ENCODE measurements at regions not wholly inside any gene's neighbourhood (a gene's known extent, or its start where the extent isn't known, plus 50 kb on each side); places are given as distances from the start of the nearest gene placed in this dataset.
"Not testable (repeated sequence)": the region's sequence is repeated elsewhere in the genome, so short reads cannot be mapped to it uniquely, and the experiment has no call there.

GRCh38 chr1:10948463-10948775 is 64.0 kb upstream of the TARDBP start:
- Histone ChIP-seq H3K9me3 (ENCODE audit: low read length) (no peaks in the 10 kb centered on the region), H3K4me1 (ENCODE audit: insufficient read depth, low read length, poor library complexity, severe bottlenecking) (peaks cover 9% of the 10 kb centered on the region), H3K36me3 (ENCODE audit: insufficient read depth, low read length) (no peaks in the 10 kb centered on the region), H3K9me2 (ENCODE audit: insufficient read depth, low read length) (no peaks in the 10 kb centered on the region), H3K79me2 (ENCODE audit: insufficient read depth, low read depth, low read length) (no peaks in the 10 kb centered on the region), H3K4me2 (ENCODE audit: low read length) (no peak overlapping the region), H3K27ac (ENCODE audit: low read depth, low read length, poor library complexity, severe bottlenecking) (no peak overlapping the region), H3K4me3 (ENCODE audit: low read depth, low read length, poor library complexity, severe bottlenecking) (no peak overlapping the region), H2AFZ (ENCODE audit: low read length) (no peak overlapping the region), H4K20me1 (ENCODE audit: insufficient read depth, low read length) (no peaks in the 10 kb centered on the region)
- no peak for DNase-seq (ENCODE audit: low spot score)
- TF ChIP-seq EZH2phosphoT487 (IDR thresholded peaks at IDR 0.05; ENCODE audit: borderline replicate concordance, low read depth, low read length) (no peak), CTCF (conservative IDR thresholded peaks at IDR 0.05; ENCODE audit: low read length) (no peak)
- ChIA-PET POLR2A (interaction anchor here (0.7 kb wide), 1 partner anchor 33 kb away, joined by 3 read pairs; no protein-coding TSS in a partner anchor), CTCF (ENCODE audit: unreplicated experiment) (no interaction called here)
- intact Hi-C loops (cut with micrococcal nuclease; ENCODE audit: unreplicated experiment): no loop called here
- no TSS peak for BruUV-seq (replicated peaks)

DNA sequence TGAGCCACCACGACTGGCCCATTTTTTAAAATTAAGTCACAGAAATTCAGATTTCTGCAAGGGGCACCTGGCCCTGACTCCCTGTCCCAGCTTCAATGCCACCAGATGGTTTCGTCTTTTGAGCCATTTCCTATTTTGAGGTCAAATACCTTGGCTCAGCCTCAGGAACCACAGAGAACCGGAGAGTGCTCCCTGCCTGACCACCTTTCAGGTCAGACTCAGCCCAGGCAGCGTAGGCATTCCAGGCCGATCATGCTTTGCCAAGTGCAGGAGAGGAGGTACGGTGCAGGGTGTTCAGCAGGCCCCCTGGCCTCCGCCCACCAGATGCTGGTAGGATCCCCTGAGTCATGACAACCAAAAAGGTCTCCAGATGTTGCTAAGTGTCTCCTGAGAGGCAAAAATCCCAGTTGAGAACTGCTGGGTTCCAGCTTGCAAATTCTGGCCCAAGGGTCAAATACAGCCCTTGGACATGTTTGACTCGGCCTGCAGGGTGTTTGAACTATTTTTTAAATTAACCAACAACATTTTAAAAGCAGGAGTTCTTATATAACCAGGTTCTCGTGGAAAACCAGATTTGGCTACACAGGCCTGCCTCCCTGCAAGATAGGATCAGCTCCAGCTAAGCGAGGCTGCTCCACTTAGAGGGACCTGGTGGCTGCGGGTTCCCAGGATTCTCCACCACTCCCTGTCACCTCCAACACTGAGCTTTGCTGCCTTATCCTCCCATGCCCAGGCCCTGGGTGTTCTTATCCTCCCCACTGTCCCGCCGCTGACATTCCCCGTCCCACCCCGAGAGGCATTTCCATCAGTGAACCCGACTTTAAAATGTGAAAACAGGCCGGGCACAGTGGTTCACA is 61.9 kb upstream of the TARDBP start:
- BruUV-seq (replicated peaks): no TSS peak
- Histone ChIP-seq H3K9me3 (ENCODE audit: low read length) (no peaks in the 10 kb centered on the region), H3K79me2 (ENCODE audit: insufficient read depth, low read depth, low read length) (no peaks in the 10 kb centered on the region), H3K36me3 (ENCODE audit: insufficient read depth, low read length) (no peaks in the 10 kb centered on the region), H3K9me2 (ENCODE audit: insufficient read depth, low read length) (no peaks in the 10 kb centered on the region), H3K4me2 (ENCODE audit: low read length) (no peak overlapping the region), H2AFZ (ENCODE audit: low read length) (no peak overlapping the region), H4K20me1 (ENCODE audit: insufficient read depth, low read length) (no peaks in the 10 kb centered on the region), H3K4me3 (ENCODE audit: low read depth, low read length, poor library complexity, severe bottlenecking) (no peak overlapping the region), H3K4me1 (ENCODE audit: insufficient read depth, low read length, poor library complexity, severe bottlenecking) (no peaks in the 10 kb centered on the region), H3K27ac (ENCODE audit: low read depth, low read length, poor library complexity, severe bottlenecking) (no peak overlapping the region)
- DNase-seq (ENCODE audit: low spot score): no peak
- POLR2A ChIA-PET: no interaction called here
- no peak for TF ChIP-seq CTCF (conservative IDR thresholded peaks at IDR 0.05; ENCODE audit: low read length)
- no peak for TF ChIP-seq EZH2phosphoT487 (IDR thresholded peaks at IDR 0.05; ENCODE audit: borderline replicate concordance, low read depth, low read length)
- CTCF ChIA-PET (ENCODE audit: unreplicated experiment): no interaction called here
- intact Hi-C loops (cut with micrococcal nuclease; ENCODE audit: unreplicated experiment): no loop called here

DNA sequence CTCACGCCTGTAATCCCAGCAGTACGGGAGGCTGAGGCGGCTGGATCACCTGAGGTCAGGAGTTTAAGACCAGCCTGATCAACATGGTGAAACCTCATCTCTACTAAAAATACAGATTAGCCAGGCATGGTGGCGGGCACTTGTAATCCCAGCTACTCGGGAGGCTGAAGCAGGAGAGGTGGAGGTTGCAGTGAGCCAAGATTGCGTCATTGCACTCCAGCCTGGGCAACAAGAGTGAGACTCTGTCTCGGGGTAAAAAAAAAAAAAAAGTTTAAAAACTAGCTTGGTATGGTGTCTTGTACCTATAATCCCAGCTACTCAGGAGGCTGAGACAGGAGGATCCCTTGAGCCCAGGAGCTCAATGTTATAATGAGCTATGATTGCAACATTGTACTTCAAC is 61.2 kb upstream of the TARDBP start:
- H2AFZ ChIP-seq (ENCODE audit: low read length); H4K20me1 ChIP-seq (ENCODE audit: insufficient read depth, low read length); intact Hi-C loops (cut with micrococcal nuclease; ENCODE audit: unreplicated experiment); H3K79me2 ChIP-seq (ENCODE audit: insufficient read depth, low read depth, low read length); H3K4me2 ChIP-seq (ENCODE audit: low read length); H3K9me2 ChIP-seq (ENCODE audit: insufficient read depth, low read length); DNase-seq (ENCODE audit: low spot score); POLR2A ChIA-PET; H3K9me3 ChIP-seq (ENCODE audit: low read length); H3K36me3 ChIP-seq (ENCODE audit: insufficient read depth, low read length); H3K4me3 ChIP-seq (ENCODE audit: low read depth, low read length, poor library complexity, severe bottlenecking); CTCF ChIA-PET (ENCODE audit: unreplicated experiment); BruUV-seq (replicated peaks); H3K4me1 ChIP-seq (ENCODE audit: insufficient read depth, low read length, poor library complexity, severe bottlenecking); H3K27ac ChIP-seq (ENCODE audit: low read depth, low read length, poor library complexity, severe bottlenecking): not testable (repeated sequence)

Data from OCI-LY7 (cell line).